Thoracic aorta (tissue), 2 donors: ENCODE measurements at regions not wholly inside any gene's neighbourhood (a gene's known extent, or its start where the extent isn't known, plus 50 kb on each side); places are given as distances from the start of the nearest gene placed in this dataset.

Source experiments
- ATAC-seq: fragments of 150-250 bp; one replicate; pipeline ENCODE4 v1.8.0; 2017; ENCODE audit warnings: low read depth; ENCODE audit not compliant: insufficient number of reproducible peaks, low FRiP score
- DNase-seq: peaks from one replicate; pipeline ENCODE4 v3.0.0-alpha.2; 2020; ENCODE audit warnings: low spot score
- H3K27ac ChIP-seq, 2 donors: fragments of 200-600 bp; sonication (generic); 1 replicate in 1 of 2; 2 replicates in 1 of 2; pipeline ENCODE4 v1.5.1; 2016; ENCODE audit warnings: mild to moderate bottlenecking in 2 of 2, moderate library complexity in 2 of 2
- H3K27me3 ChIP-seq: fragments of 200-600 bp; sonication (generic); replicated peaks from 2 replicates; pipeline ENCODE4 v1.6.0; 2016; ENCODE audit warnings: mild to moderate bottlenecking; ENCODE audit not compliant: insufficient read depth
- H3K36me3 ChIP-seq: fragments of 200-600 bp; sonication (generic); one replicate; pipeline ENCODE4 v1.5.1; 2016
- H3K4me1 ChIP-seq, 2 donors: fragments of 200-600 bp; sonication (generic); 1 replicate in 1 of 2; 2 replicates in 1 of 2; pipeline versions ENCODE4 v1.5.1 to v1.6.0; 2016; ENCODE audit warnings: low read depth in 2 of 2, mild to moderate bottlenecking in 1 of 2; ENCODE audit not compliant: control insufficient read depth in 1 of 2
- H3K4me3 ChIP-seq: fragments of 200-600 bp; sonication (generic); 2 replicates; pipeline ENCODE4 v1.5.1; 2016; ENCODE audit warnings: mild to moderate bottlenecking
- H3K9me3 ChIP-seq: fragments of 200-600 bp; sonication (generic); 2 replicates; pipeline ENCODE4 v1.5.1; 2016
- CTCF ChIP-seq: fragments of 200-600 bp; sonication (generic); IDR thresholded peaks from one replicate; pipeline ENCODE4 v1.5.1; 2019; ENCODE audit warnings: antibody characterized with exemption

- no peak overlapping the region for H3K4me3 ChIP-seq
- H3K4me1 ChIP-seq: peaks cover 0 to 3% of the 10 kb centered on the region in 2 donors
- no peaks in the 10 kb centered on the region for H3K9me3 ChIP-seq
- no peaks in the 10 kb centered on the region for H3K36me3 ChIP-seq
- ATAC-seq (no peak), DNase-seq (no peak)
- H3K27me3 ChIP-seq: no peaks in the 10 kb centered on the region
- TF ChIP-seq CTCF: no peak
- no peak overlapping the region for H3K27ac ChIP-seq
These were observed 89.8 kb upstream of the MYCBP2 start for GRCh38 chr13:77416666-77417212.

- Histone ChIP-seq H3K4me3 (no peak overlapping the region), H3K4me1 (peaks cover 0 to 3% of the 10 kb centered on the region in 2 donors), H3K27me3 (no peaks in the 10 kb centered on the region), H3K36me3 (no peaks in the 10 kb centered on the region), H3K27ac (no peak overlapping the region), H3K9me3 (no peaks in the 10 kb centered on the region)
- DNase-seq (no peak), ATAC-seq (no peak)
- TF ChIP-seq CTCF: no peak
These were observed 88.6 kb upstream of the MYCBP2 start for GRCh38 chr13:77415253-77416071.

GRCh38 chr13:77412860-77413259 is 86.0 kb upstream of the MYCBP2 start:
- H3K27ac ChIP-seq: no peak overlapping the region
- DNase-seq: no peak

GRCh38 chr13:77412116-77412635 is 85.3 kb upstream of the MYCBP2 start:
- ATAC-seq (no peak), DNase-seq (no peak)
- Histone ChIP-seq H3K27ac (no peak overlapping the region), H3K27me3 (no peaks in the 10 kb centered on the region), H3K4me3 (no peak overlapping the region), H3K9me3 (no peaks in the 10 kb centered on the region), H3K4me1 (peaks cover 0 to 3% of the 10 kb centered on the region in 2 donors), H3K36me3 (no peaks in the 10 kb centered on the region)
- TF ChIP-seq CTCF: no peak

More at GRCh38 chr13:77412860-77413259, 86.0 kb upstream of the MYCBP2 start:
- H3K36me3 ChIP-seq: no peaks in the 10 kb centered on the region
- TF ChIP-seq CTCF: no peak
- no peaks in the 10 kb centered on the region for H3K27me3 ChIP-seq
- H3K4me1 ChIP-seq: peaks cover 0 to 3% of the 10 kb centered on the region in 2 donors
- ATAC-seq: no peak
- no peak overlapping the region for H3K4me3 ChIP-seq
- H3K9me3 ChIP-seq: no peaks in the 10 kb centered on the region

GRCh38 chr13:77409412-77409811 is 82.5 kb upstream of the MYCBP2 start:
- DNase-seq (no peak), ATAC-seq (no peak)
- Histone ChIP-seq H3K27ac (no peak overlapping the region), H3K4me3 (no peak overlapping the region), H3K27me3 (no peaks in the 10 kb centered on the region), H3K36me3 (no peaks in the 10 kb centered on the region), H3K4me1 (peaks cover 0 to under 1% of the 10 kb centered on the region in 2 donors), H3K9me3 (no peaks in the 10 kb centered on the region)
- TF ChIP-seq CTCF: no peak
